GM23338 (cell line): ENCODE measurements at regions not wholly inside any gene's neighbourhood (a gene's known extent, or its start where the extent isn't known, plus 50 kb on each side); places are given as distances from the start of the nearest gene placed in this dataset.
A peak's percentile ranks its signal among the peaks of the same experiment; 100 is the strongest.

ENCODE experiments used
- ATAC-seq: fragments of 200-7000 bp; cut with Tn5 transposase; 3 replicates; pipeline ENCODE4 v1.9.1; 2020
- DNase-seq: peaks from one replicate; pipeline ENCODE4 v3.0.0-alpha.2; 2015; ENCODE audit warnings: low spot score
- H2AFZ ChIP-seq: fragments of 200-600 bp; sonication (generic); 2 replicates; pipeline ENCODE4 v1.8.0; 2016; ENCODE audit warnings: antibody characterized with exemption, mild to moderate bottlenecking, moderate library complexity
- H3F3A ChIP-seq: fragments of 200-600 bp; sonication (generic); replicated peaks from 2 replicates; pipeline ENCODE4 v1.8.0; 2017; ENCODE audit warnings: antibody characterized with exemption, mixed run types, low read depth
- H3K27ac ChIP-seq: fragments of 200-600 bp; sonication (generic); 2 replicates; pipeline ENCODE4 v1.6.1; 2016; ENCODE audit warnings: low read depth
- H3K27me3 ChIP-seq: fragments of 200-600 bp; sonication (generic); 2 replicates; pipeline ENCODE4 v1.8.0; 2016; ENCODE audit warnings: mild to moderate bottlenecking, mixed run types, moderate library complexity; ENCODE audit not compliant: insufficient read depth
- H3K36me3 ChIP-seq: fragments of 200-600 bp; sonication (generic); 2 replicates; pipeline ENCODE4 v1.8.0; 2016; ENCODE audit warnings: mild to moderate bottlenecking; ENCODE audit not compliant: insufficient read depth
- H3K4me1 ChIP-seq: fragments of 200-600 bp; sonication (generic); 2 replicates; pipeline ENCODE4 v1.8.0; 2016; ENCODE audit warnings: mild to moderate bottlenecking, moderate library complexity; ENCODE audit not compliant: insufficient read depth
- H3K4me2 ChIP-seq: fragments of 200-600 bp; sonication (generic); 2 replicates; pipeline ENCODE4 v1.7.1; 2017; ENCODE audit warnings: mixed run types
- H3K4me3 ChIP-seq: fragments of 200-600 bp; sonication (generic); 2 replicates; pipeline ENCODE4 v1.6.1; 2016; ENCODE audit warnings: mixed run types
- H3K79me2 ChIP-seq: fragments of 200-600 bp; sonication (generic); replicated peaks from 2 replicates; pipeline ENCODE4 v1.8.0; 2017; ENCODE audit warnings: mild to moderate bottlenecking; ENCODE audit not compliant: insufficient read depth
- H3K9me2 ChIP-seq: fragments of 200-600 bp; sonication (generic); 2 replicates; pipeline ENCODE4 v1.8.0; 2017; ENCODE audit not compliant: insufficient read depth
- H4K20me1 ChIP-seq: fragments of 200-600 bp; sonication (generic); replicated peaks from 2 replicates; pipeline ENCODE4 v1.8.0; 2017; ENCODE audit warnings: mild to moderate bottlenecking; ENCODE audit not compliant: insufficient read depth
- H3K27ac Mint-ChIP-seq: 2 replicates; pipeline ENCODE4 v1.8.0; 2020; ENCODE audit warnings: inconsistent platforms, mild to moderate bottlenecking, moderate library complexity, mixed read lengths
- H3K27me3 Mint-ChIP-seq: 3 replicates; pipeline ENCODE4 v1.8.0; 2022; ENCODE audit warnings: low read depth, mild to moderate bottlenecking, moderate library complexity, mixed read lengths, inconsistent platforms; ENCODE audit not compliant: insufficient read depth, poor library complexity
- H3K36me3 Mint-ChIP-seq: 3 replicates; pipeline ENCODE4 v1.8.0; 2021; ENCODE audit warnings: low read depth, mild to moderate bottlenecking, inconsistent platforms, moderate library complexity, mixed read lengths
- H3K4me1 Mint-ChIP-seq: 3 replicates; pipeline ENCODE4 v1.8.0; 2020; ENCODE audit warnings: mild to moderate bottlenecking, inconsistent platforms, mixed read lengths
- H3K4me3 Mint-ChIP-seq: 3 replicates; pipeline ENCODE4 v1.8.0; 2021; ENCODE audit warnings: moderate library complexity, mild to moderate bottlenecking, inconsistent platforms, mixed read lengths
- H3K9me3 Mint-ChIP-seq: 3 replicates; pipeline ENCODE4 v1.8.0; 2020; ENCODE audit warnings: moderate library complexity, mild to moderate bottlenecking, inconsistent platforms, mixed read lengths
- CREB1 ChIP-seq: fragments of 250-450 bp; sonication (Bioruptor Pico); IDR thresholded peaks from 2 replicates; pipeline ENCODE4 v1.5.0; 2020; ENCODE audit warnings: low read depth, mild to moderate bottlenecking, moderate library complexity
- EZH2 ChIP-seq: fragments of 200-600 bp; sonication (generic); IDR thresholded peaks from one replicate; pipeline ENCODE4 v1.8.0; 2017; ENCODE audit warnings: antibody characterized with exemption, mild to moderate bottlenecking, low read depth; ENCODE audit not compliant: unreplicated experiment
- EZH2phosphoT487 ChIP-seq: fragments of 200-600 bp; sonication (generic); IDR thresholded peaks from one replicate; pipeline ENCODE4 v1.8.1; 2018; ENCODE audit warnings: antibody characterized with exemption; ENCODE audit not compliant: unreplicated experiment
- NANOG ChIP-seq: IDR thresholded peaks from 2 replicates; pipeline ENCODE4 v1.6.1; 2016; ENCODE audit warnings: antibody characterized with exemption, borderline replicate concordance
- POLR2AphosphoS5 ChIP-seq: IDR thresholded peaks from 2 replicates; pipeline ENCODE4 v1.6.1; 2016; ENCODE audit warnings: antibody characterized with exemption, low read depth
- STAT1 ChIP-seq: IDR thresholded peaks from one replicate; pipeline ENCODE4 v1.6.1; 2016; ENCODE audit warnings: antibody characterized with exemption; ENCODE audit not compliant: unreplicated experiment
- ZNF331 ChIP-seq: fragments of 250-450 bp; sonication (Bioruptor Pico); IDR thresholded peaks from 2 replicates; pipeline ENCODE4 v1.5.0; 2020; ENCODE audit warnings: low read depth, mild to moderate bottlenecking, moderate library complexity
- TF ChIP-seq, protein P1 (sequence below): IDR thresholded peaks from 2 replicates; pipeline ENCODE4 v1.6.1; 2016; ENCODE audit warnings: antibody characterized with exemption
- TF ChIP-seq, protein P2 (sequence below), 2 experiments: fragments of 200-600 bp in 1 of 2; sonication (generic) in 1 of 2; conservative IDR thresholded peaks; 2 replicates each; pipeline versions ENCODE4 v1.5.1 to v1.6.1; 2016 to 2017; ENCODE audit warnings: antibody characterized with exemption in 2 of 2, low read depth in 2 of 2, mild to moderate bottlenecking in 2 of 2, moderate library complexity in 1 of 2

DNA sequence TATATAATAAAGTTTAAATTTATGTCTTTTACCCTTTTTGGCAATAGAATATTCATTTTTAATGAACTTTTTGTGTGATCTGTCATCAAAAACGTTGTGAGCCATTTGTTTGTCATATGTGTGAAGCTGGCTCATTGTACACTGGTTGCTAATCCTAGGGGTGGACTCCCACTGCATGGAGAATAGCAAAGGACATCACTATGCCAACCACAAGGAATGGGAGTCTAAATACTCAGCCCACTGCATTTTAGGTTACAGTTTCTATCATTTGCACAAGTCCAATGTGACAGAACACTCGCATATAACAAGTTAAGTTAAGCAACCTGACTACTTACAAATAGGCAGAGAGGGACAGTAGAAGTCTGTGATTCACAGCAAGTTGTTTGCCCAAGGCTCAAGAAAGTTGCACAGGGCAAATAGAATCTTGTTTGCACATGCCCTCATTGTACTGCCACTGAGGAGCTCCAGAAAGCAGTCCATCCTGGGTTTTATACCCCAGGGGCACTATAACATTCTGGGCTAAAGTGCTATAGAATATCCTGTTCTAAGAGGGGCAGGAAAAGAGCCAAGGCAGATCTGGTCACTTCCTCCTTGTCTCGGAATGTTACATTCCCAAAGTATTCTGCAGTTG, 545.9 kb upstream of the GCFC2 start:
- TF ChIP-seq EZH2 = no peak
- TF ChIP-seq, protein P1, sequence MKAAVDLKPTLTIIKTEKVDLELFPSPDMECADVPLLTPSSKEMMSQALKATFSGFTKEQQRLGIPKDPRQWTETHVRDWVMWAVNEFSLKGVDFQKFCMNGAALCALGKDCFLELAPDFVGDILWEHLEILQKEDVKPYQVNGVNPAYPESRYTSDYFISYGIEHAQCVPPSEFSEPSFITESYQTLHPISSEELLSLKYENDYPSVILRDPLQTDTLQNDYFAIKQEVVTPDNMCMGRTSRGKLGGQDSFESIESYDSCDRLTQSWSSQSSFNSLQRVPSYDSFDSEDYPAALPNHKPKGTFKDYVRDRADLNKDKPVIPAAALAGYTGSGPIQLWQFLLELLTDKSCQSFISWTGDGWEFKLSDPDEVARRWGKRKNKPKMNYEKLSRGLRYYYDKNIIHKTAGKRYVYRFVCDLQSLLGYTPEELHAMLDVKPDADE = no peak
- TF ChIP-seq ZNF331 (CRISPR knock-in tag) = no peak
- TF ChIP-seq POLR2AphosphoS5 = no peak
- H2AFZ ChIP-seq = peak overlapping the region; percentile 30; the same call in 1 of the 2 replicates
- ATAC-seq = no peak
- H3K36me3 ChIP-seq = no peaks in the 10 kb centered on the region
- H3K79me2 ChIP-seq = no peaks in the 10 kb centered on the region
- Mint-ChIP-seq H3K27ac (no peak overlapping the region), H3K4me3 (no peak overlapping the region), H3K36me3 (no peaks in the 10 kb centered on the region), H3K27me3 (no peaks in the 10 kb centered on the region), H3K4me1 (no peaks in the 10 kb centered on the region), H3K9me3 (no peaks in the 10 kb centered on the region)
- no peak for DNase-seq
- H4K20me1 ChIP-seq = no peaks in the 10 kb centered on the region
- no peaks in the 10 kb centered on the region for H3F3A ChIP-seq
- no peak overlapping the region for H3K27ac ChIP-seq
- no peak overlapping the region for H3K4me3 ChIP-seq
- no peaks in the 10 kb centered on the region for H3K4me1 ChIP-seq
- H3K27me3 ChIP-seq = no peaks in the 10 kb centered on the region
- H3K4me2 ChIP-seq = no peak overlapping the region
- H3K9me2 ChIP-seq = peaks cover 8% of the 10 kb centered on the region; the same call in 1 of the 2 replicates

DNA sequence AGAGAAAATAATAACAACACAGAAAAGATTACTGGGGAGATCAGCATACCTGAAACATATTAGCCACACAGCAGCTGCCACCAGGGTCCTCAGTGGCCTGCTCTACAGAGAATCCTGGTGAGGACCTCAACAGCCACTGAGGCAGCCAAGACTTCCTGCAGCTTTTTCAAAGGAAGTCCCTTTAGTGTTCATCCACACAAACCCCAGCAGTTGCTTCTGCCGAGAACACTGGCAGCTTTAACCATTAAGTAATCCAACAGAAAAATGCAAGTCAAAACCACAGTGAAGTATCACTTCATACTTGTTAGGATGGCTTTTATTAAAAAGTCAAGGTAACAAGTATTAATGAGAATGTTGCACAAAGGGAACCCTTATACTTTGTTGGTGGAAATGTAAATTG, 542.0 kb upstream of the GCFC2 start:
- H3K4me3 Mint-ChIP-seq = no peak overlapping the region
- Histone ChIP-seq H3K27me3 (no peaks in the 10 kb centered on the region), H3K4me2 (no peak overlapping the region), H3K4me3 (no peak overlapping the region), H3K27ac (no peak overlapping the region), H3K36me3 (no peaks in the 10 kb centered on the region), H3F3A (no peaks in the 10 kb centered on the region), H3K79me2 (no peaks in the 10 kb centered on the region), H4K20me1 (no peaks in the 10 kb centered on the region), H3K4me1 (no peaks in the 10 kb centered on the region), H3K9me2 (no peaks in the 10 kb centered on the region), H2AFZ (no peak overlapping the region; the same call in 1 of the 2 replicates)
- no peaks in the 10 kb centered on the region for H3K27me3 Mint-ChIP-seq
- no peak overlapping the region for H3K27ac Mint-ChIP-seq
- TF ChIP-seq CREB1 (no peak), ZNF331 (CRISPR knock-in tag) (no peak), STAT1 (no peak)
- TF ChIP-seq, protein P2, sequence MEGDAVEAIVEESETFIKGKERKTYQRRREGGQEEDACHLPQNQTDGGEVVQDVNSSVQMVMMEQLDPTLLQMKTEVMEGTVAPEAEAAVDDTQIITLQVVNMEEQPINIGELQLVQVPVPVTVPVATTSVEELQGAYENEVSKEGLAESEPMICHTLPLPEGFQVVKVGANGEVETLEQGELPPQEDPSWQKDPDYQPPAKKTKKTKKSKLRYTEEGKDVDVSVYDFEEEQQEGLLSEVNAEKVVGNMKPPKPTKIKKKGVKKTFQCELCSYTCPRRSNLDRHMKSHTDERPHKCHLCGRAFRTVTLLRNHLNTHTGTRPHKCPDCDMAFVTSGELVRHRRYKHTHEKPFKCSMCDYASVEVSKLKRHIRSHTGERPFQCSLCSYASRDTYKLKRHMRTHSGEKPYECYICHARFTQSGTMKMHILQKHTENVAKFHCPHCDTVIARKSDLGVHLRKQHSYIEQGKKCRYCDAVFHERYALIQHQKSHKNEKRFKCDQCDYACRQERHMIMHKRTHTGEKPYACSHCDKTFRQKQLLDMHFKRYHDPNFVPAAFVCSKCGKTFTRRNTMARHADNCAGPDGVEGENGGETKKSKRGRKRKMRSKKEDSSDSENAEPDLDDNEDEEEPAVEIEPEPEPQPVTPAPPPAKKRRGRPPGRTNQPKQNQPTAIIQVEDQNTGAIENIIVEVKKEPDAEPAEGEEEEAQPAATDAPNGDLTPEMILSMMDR (conservative IDR thresholded peaks at IDR 0.05; ENCODE audit: low read depth in 2 of 2) = no peak
- ATAC-seq (no peak), DNase-seq (no peak)
- no peaks in the 10 kb centered on the region for H3K36me3 Mint-ChIP-seq
- H3K9me3 Mint-ChIP-seq = no peaks in the 10 kb centered on the region
- H3K4me1 Mint-ChIP-seq = no peaks in the 10 kb centered on the region

DNA sequence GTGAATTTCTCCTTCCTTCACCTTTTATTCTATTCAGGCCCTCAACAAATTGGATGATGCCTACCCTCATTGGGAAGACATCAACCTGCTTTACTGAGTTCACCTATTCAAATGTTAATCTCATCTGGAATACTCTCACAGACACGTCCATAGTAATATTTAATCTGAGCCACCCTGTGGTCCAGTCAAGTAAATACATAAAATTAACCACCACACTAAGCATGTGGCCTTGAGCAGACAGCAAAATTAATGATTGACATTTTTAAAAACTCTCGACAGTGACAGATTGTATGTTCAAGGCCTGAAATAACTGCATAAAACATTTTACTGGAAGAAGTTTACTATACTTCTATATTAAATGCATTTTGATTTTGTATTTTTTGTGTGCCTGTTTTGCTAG, 540.6 kb upstream of the GCFC2 start:
- Histone ChIP-seq H3K4me3 (no peak overlapping the region), H3K27ac (no peak overlapping the region), H3K9me2 (no peaks in the 10 kb centered on the region), H3K36me3 (no peaks in the 10 kb centered on the region), H2AFZ (no peak overlapping the region), H3K79me2 (no peaks in the 10 kb centered on the region), H3K27me3 (no peaks in the 10 kb centered on the region), H3K4me1 (no peaks in the 10 kb centered on the region), H4K20me1 (no peaks in the 10 kb centered on the region), H3K4me2 (no peak overlapping the region), H3F3A (no peaks in the 10 kb centered on the region)
- DNase-seq = no peak
- ATAC-seq = no peak
- H3K27me3 Mint-ChIP-seq = no peaks in the 10 kb centered on the region
- H3K9me3 Mint-ChIP-seq = no peaks in the 10 kb centered on the region
- H3K4me3 Mint-ChIP-seq = no peak overlapping the region
- H3K36me3 Mint-ChIP-seq = no peaks in the 10 kb centered on the region
- H3K4me1 Mint-ChIP-seq = no peaks in the 10 kb centered on the region
- H3K27ac Mint-ChIP-seq = no peak overlapping the region
- TF ChIP-seq NANOG (no peak), EZH2phosphoT487 (no peak)
- TF ChIP-seq, protein P2 (conservative IDR thresholded peaks at IDR 0.05; ENCODE audit: low read depth in 2 of 2) = no peak
